SK-N-SH (cell line): ENCODE measurements at regions not wholly inside any gene's neighbourhood (a gene's known extent, or its start where the extent isn't known, plus 50 kb on each side); places are given as distances from the start of the nearest gene placed in this dataset.

Source experiments
- CTCF ChIA-PET: fragments of 300-600, 350-600 bp; formaldehyde crosslinking; extraction: SDS; loops from one replicate; lab custom pipeline; 2021; lab: Yijun Ruan, JAX
- POLR2A ChIA-PET: fragments of 350-600 bp; sonication (Branson Sonifier 250); formaldehyde crosslinking; extraction: SDS; loops from one replicate; lab custom pipeline; 2020; ENCODE audit warnings: antibody characterized with exemption, inconsistent platforms; lab: Yijun Ruan, JAX
- DNase-seq: peaks from one replicate; pipeline ENCODE4 v3.0.0; 2012
- H2AFZ ChIP-seq: fragments of 200-600 bp; sonication (generic); 2 replicates; pipeline ENCODE4 v1.8.1; 2016; ENCODE audit warnings: antibody characterized with exemption, mild to moderate bottlenecking, low read depth
- H3F3A ChIP-seq: fragments of 200-600 bp; sonication (generic); replicated peaks from 2 replicates; pipeline ENCODE3; 2016; ENCODE audit warnings: antibody characterized with exemption, mild to moderate bottlenecking; ENCODE audit not compliant: insufficient read depth
- H3K27ac ChIP-seq, 2 experiments: fragments of 200-500 bp in 1 of 2; fragments of 200-600 bp in 1 of 2; sonication (Bioruptor generic) in 1 of 2; sonication (generic), shearing (Covaris generic) in 1 of 2; 2 replicates each; pipeline versions ENCODE4 v1.5.1 to v1.6.1; 2014 to 2016; ENCODE audit warnings: low read depth in 2 of 2, inconsistent platforms in 1 of 2, low read length in 1 of 2, mild to moderate bottlenecking in 1 of 2, mixed read lengths in 1 of 2
- H3K27me3 ChIP-seq: fragments of 200-600 bp; sonication (generic), shearing (Covaris generic); 2 replicates; pipeline ENCODE4 v1.6.1; 2016; ENCODE audit warnings: mixed run types; ENCODE audit not compliant: insufficient read depth
- H3K36me3 ChIP-seq, 2 experiments: fragments of 200-500 bp in 1 of 2; fragments of 200-600 bp in 1 of 2; sonication (Bioruptor generic) in 1 of 2; sonication (generic) in 1 of 2; replicated peaks in 1 of 2; 2 replicates each; pipeline versions ENCODE3 to v1.5.1; 2014 to 2016; ENCODE audit warnings: low read length in 1 of 2, mild to moderate bottlenecking in 1 of 2; ENCODE audit not compliant: insufficient read depth in 2 of 2, control insufficient read depth in 1 of 2
- H3K4me1 ChIP-seq, 2 experiments: fragments of 200-500 bp in 1 of 2; fragments of 200-600 bp in 1 of 2; sonication (Bioruptor generic) in 1 of 2; sonication (generic), shearing (Covaris generic) in 1 of 2; 2 replicates each; pipeline versions ENCODE4 v1.5.1 to v1.6.1; 2014 to 2016; ENCODE audit warnings: low read depth in 1 of 2, low read length in 1 of 2, mixed run types in 1 of 2; ENCODE audit not compliant: insufficient read depth in 2 of 2, control insufficient read depth in 1 of 2
- H3K4me2 ChIP-seq: fragments of 200-600 bp; sonication (generic), shearing (Covaris generic); 2 replicates; pipeline ENCODE4 v1.6.1; 2017; ENCODE audit warnings: mixed run types
- H3K4me3 ChIP-seq, 2 experiments: fragments of 200-500 bp in 1 of 2; fragments of 200-600 bp in 1 of 2; sonication (Bioruptor generic) in 1 of 2; sonication (generic), shearing (Covaris generic) in 1 of 2; 2 replicates each; pipeline versions ENCODE4 v1.5.1 to v1.8.1; 2014 to 2016; ENCODE audit warnings: low read depth in 2 of 2, inconsistent platforms in 1 of 2, low read length in 1 of 2, mild to moderate bottlenecking in 1 of 2, mixed read lengths in 1 of 2, moderate library complexity in 1 of 2
- H3K79me2 ChIP-seq: fragments of 200-600 bp; sonication (generic); 2 replicates; pipeline ENCODE4 v1.8.1; 2017; ENCODE audit warnings: mild to moderate bottlenecking; ENCODE audit not compliant: insufficient read depth
- H3K9ac ChIP-seq: fragments of 200-600 bp; sonication (generic); 2 replicates; pipeline ENCODE4 v1.6.1; 2017; ENCODE audit warnings: mixed run types
- H3K9me2 ChIP-seq: fragments of 200-600 bp; sonication (generic); 2 replicates; pipeline ENCODE4 v1.6.1; 2017; ENCODE audit warnings: mixed run types
- H3K9me3 ChIP-seq: fragments of 200-600 bp; sonication (generic); 2 replicates; pipeline ENCODE4 v1.6.1; 2017; ENCODE audit warnings: mixed run types, mild to moderate bottlenecking, moderate library complexity
- H4K20me1 ChIP-seq: fragments of 200-600 bp; sonication (generic); 2 replicates; pipeline ENCODE4 v1.6.1; 2017; ENCODE audit warnings: mild to moderate bottlenecking, mixed run types; ENCODE audit not compliant: insufficient read depth
- CHD2 ChIP-seq: fragments of 150-350 bp; IDR thresholded peaks from 2 replicates; pipeline ENCODE4 v1.6.1; 2018; ENCODE audit warnings: low read length; ENCODE audit not compliant: partially characterized antibody
- EZH2phosphoT487 ChIP-seq: fragments of 200-600 bp; sonication (generic); IDR thresholded peaks from 2 replicates; pipeline ENCODE4 v1.6.1; 2017; ENCODE audit warnings: low read depth, mixed run types, mild to moderate bottlenecking, antibody characterized with exemption, moderate library complexity, borderline replicate concordance
- FOSL2 ChIP-seq: IDR thresholded peaks from 2 replicates; pipeline ENCODE4 v1.4.0; 2012; ENCODE audit warnings: low read depth, mild to moderate bottlenecking, moderate library complexity, borderline replicate concordance
- GATA2 ChIP-seq: sonication (generic); formaldehyde crosslinking; IDR thresholded peaks from 2 replicates; pipeline ENCODE4 v1.5.0; 2020; ENCODE audit warnings: mild to moderate bottlenecking, missing genetic modification reagents
- JUND ChIP-seq: IDR thresholded peaks from 2 replicates; pipeline ENCODE4 v1.4.0; 2012
- MEF2A ChIP-seq: IDR thresholded peaks from 2 replicates; pipeline ENCODE4 v1.4.0; 2012; ENCODE audit warnings: low read depth, borderline replicate concordance
- NRF1 ChIP-seq: IDR thresholded peaks from 2 replicates; pipeline ENCODE4 v1.6.1; 2012; ENCODE audit warnings: low read depth, mild to moderate bottlenecking, low read length
- POLR2AphosphoS5 ChIP-seq: IDR thresholded peaks from 2 replicates; pipeline ENCODE4 v1.6.1; 2012; ENCODE audit warnings: low read depth, low read length
- RXRA ChIP-seq: IDR thresholded peaks from 2 replicates; pipeline ENCODE4 v1.4.0; 2012; ENCODE audit warnings: low read depth, mild to moderate bottlenecking, borderline replicate concordance
- YY1 ChIP-seq: IDR thresholded peaks from 2 replicates; pipeline ENCODE4 v1.4.0; 2012; ENCODE audit warnings: low read depth, mild to moderate bottlenecking
- WGBS: methylation state at CpG from one replicate; pipeline ENCODE4 v1.1.6; 2017; ENCODE audit warnings: low lambda C conversion rate; 5-methylcytosine and 5-hydroxymethylcytosine counted together
- TF ChIP-seq, protein P1 (sequence below): IDR thresholded peaks from 2 replicates; pipeline ENCODE4 v1.4.0; 2012; ENCODE audit warnings: low read depth, borderline replicate concordance
- TF ChIP-seq, protein P2 (sequence below): fragments of 150-350 bp; IDR thresholded peaks from 2 replicates; pipeline ENCODE4 v1.6.1; 2016; ENCODE audit warnings: mild to moderate bottlenecking, low read depth, low read length
- TF ChIP-seq, protein P3 (sequence below): IDR thresholded peaks from 2 replicates; pipeline ENCODE4; 2012
- TF ChIP-seq, protein P4 (sequence below): fragments of 200-600 bp; sonication (generic); IDR thresholded peaks from 2 replicates; pipeline ENCODE4 v1.6.1; 2017; ENCODE audit warnings: antibody characterized with exemption, mild to moderate bottlenecking, moderate library complexity
- TF ChIP-seq, protein P5 (sequence below): IDR thresholded peaks from 2 replicates; pipeline ENCODE4 v1.4.0; 2012; ENCODE audit warnings: low read depth, borderline replicate concordance

DNA sequence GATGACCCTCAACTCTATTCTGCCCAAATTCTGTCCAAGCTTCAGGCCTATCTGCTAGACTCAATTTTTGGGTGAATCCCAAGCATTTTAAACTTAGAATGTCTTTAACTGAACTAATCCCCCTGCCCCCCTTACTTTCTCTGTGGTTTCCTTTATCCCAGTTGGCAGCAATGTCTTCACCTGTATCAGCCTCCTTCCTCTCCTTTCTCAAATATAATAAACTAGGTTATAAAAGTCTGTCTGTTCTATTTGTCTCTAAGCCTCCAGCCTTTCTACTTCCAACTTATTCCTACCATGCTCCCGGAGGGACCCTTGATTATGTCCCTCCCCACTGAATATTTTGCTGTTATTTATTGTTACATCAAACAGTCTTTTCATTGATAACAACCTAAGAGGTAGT is 375.5 kb upstream of the TRIB2 start (continued):
- TF ChIP-seq, protein P1, sequence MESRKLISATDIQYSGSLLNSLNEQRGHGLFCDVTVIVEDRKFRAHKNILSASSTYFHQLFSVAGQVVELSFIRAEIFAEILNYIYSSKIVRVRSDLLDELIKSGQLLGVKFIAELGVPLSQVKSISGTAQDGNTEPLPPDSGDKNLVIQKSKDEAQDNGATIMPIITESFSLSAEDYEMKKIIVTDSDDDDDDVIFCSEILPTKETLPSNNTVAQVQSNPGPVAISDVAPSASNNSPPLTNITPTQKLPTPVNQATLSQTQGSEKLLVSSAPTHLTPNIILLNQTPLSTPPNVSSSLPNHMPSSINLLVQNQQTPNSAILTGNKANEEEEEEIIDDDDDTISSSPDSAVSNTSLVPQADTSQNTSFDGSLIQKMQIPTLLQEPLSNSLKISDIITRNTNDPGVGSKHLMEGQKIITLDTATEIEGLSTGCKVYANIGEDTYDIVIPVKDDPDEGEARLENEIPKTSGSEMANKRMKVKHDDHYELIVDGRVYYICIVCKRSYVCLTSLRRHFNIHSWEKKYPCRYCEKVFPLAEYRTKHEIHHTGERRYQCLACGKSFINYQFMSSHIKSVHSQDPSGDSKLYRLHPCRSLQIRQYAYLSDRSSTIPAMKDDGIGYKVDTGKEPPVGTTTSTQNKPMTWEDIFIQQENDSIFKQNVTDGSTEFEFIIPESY: no peak

DNA sequence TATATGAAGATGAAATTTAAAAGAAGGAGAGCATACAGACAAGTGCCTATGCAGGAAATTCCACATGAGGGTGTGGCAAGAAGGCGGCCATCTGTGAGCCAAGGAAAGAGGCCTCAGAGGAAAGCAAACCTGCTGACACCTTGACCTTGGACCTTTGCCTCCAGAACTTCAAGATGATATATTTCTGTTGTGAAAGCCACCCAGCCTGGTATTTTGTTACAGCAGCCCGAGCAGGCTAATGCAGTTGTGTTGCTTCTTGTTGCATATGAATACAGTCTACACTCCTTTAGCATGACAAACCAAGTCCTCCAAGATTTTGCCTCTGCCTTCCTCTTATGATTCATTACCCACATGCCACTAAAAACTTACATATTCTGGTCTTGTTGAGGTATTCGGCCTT is 374.8 kb upstream of the TRIB2 start:
- CTCF ChIA-PET: no interaction called here
- WGBS: 90% methylated on average over 3 of the region's 3 CpGs
- Histone ChIP-seq H3K9me3 (no peaks in the 10 kb centered on the region), H4K20me1 (no peaks in the 10 kb centered on the region), H3K79me2 (no peaks in the 10 kb centered on the region), H3F3A (no peaks in the 10 kb centered on the region), H2AFZ (no peak overlapping the region), H3K36me3 (no peaks in the 10 kb centered on the region), H3K4me1 (no peaks in the 10 kb centered on the region; a peak in 1 of 4 replicates), H3K27me3 (no peaks in the 10 kb centered on the region), H3K4me3 (no peak overlapping the region), H3K9me2 (no peaks in the 10 kb centered on the region), H3K27ac (no peak overlapping the region), H3K4me2 (no peak overlapping the region), H3K9ac (no peak overlapping the region)
- POLR2A ChIA-PET: no interaction called here
- no peak for DNase-seq
- no peak for TF ChIP-seq FOSL2
- TF ChIP-seq, protein P2, sequence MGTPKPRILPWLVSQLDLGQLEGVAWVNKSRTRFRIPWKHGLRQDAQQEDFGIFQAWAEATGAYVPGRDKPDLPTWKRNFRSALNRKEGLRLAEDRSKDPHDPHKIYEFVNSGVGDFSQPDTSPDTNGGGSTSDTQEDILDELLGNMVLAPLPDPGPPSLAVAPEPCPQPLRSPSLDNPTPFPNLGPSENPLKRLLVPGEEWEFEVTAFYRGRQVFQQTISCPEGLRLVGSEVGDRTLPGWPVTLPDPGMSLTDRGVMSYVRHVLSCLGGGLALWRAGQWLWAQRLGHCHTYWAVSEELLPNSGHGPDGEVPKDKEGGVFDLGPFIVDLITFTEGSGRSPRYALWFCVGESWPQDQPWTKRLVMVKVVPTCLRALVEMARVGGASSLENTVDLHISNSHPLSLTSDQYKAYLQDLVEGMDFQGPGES: no peak
- TF ChIP-seq, protein P3, sequence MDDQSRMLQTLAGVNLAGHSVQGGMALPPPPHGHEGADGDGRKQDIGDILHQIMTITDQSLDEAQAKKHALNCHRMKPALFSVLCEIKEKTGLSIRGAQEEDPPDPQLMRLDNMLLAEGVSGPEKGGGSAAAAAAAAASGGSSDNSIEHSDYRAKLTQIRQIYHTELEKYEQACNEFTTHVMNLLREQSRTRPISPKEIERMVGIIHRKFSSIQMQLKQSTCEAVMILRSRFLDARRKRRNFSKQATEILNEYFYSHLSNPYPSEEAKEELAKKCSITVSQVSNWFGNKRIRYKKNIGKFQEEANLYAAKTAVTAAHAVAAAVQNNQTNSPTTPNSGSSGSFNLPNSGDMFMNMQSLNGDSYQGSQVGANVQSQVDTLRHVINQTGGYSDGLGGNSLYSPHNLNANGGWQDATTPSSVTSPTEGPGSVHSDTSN: no peak
- TF ChIP-seq RXRA: no peak
- TF ChIP-seq, protein P4, sequence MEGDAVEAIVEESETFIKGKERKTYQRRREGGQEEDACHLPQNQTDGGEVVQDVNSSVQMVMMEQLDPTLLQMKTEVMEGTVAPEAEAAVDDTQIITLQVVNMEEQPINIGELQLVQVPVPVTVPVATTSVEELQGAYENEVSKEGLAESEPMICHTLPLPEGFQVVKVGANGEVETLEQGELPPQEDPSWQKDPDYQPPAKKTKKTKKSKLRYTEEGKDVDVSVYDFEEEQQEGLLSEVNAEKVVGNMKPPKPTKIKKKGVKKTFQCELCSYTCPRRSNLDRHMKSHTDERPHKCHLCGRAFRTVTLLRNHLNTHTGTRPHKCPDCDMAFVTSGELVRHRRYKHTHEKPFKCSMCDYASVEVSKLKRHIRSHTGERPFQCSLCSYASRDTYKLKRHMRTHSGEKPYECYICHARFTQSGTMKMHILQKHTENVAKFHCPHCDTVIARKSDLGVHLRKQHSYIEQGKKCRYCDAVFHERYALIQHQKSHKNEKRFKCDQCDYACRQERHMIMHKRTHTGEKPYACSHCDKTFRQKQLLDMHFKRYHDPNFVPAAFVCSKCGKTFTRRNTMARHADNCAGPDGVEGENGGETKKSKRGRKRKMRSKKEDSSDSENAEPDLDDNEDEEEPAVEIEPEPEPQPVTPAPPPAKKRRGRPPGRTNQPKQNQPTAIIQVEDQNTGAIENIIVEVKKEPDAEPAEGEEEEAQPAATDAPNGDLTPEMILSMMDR: no peak
- TF ChIP-seq, protein P5, sequence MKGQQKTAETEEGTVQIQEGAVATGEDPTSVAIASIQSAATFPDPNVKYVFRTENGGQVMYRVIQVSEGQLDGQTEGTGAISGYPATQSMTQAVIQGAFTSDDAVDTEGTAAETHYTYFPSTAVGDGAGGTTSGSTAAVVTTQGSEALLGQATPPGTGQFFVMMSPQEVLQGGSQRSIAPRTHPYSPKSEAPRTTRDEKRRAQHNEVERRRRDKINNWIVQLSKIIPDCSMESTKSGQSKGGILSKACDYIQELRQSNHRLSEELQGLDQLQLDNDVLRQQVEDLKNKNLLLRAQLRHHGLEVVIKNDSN: no peak

DNA sequence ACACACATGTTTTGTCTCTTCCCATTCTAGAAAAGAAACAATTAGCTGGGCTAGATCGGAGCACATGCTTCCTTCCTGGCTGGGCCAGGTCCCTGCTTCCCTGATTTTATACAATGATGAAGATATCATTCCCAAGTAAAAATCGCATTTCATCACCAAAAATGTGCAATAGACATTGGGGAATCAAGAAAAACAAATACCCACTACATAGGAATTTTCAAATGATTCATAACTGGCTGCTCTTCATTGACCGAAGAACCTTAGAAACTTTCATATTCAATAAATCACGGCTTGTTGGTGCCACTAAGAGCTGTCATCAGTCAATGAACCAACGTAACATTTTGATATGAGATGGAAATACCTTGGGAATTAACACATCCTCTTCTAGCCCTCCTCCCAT is 373.6 kb upstream of the TRIB2 start:
- CTCF ChIA-PET: no interaction called here
- Histone ChIP-seq H3K4me1 (no peaks in the 10 kb centered on the region; a peak in 1 of 4 replicates), H3K79me2 (no peaks in the 10 kb centered on the region), H3K9me3 (no peaks in the 10 kb centered on the region), H3F3A (no peaks in the 10 kb centered on the region), H2AFZ (no peak overlapping the region), H3K27me3 (no peaks in the 10 kb centered on the region), H3K36me3 (no peaks in the 10 kb centered on the region), H3K9me2 (no peaks in the 10 kb centered on the region), H3K27ac (no peak overlapping the region), H3K4me2 (no peak overlapping the region), H3K9ac (no peak overlapping the region), H4K20me1 (no peaks in the 10 kb centered on the region), H3K4me3 (no peak overlapping the region)
- POLR2A ChIA-PET: no interaction called here
- no peak for DNase-seq
- WGBS: 80% methylated on average over 5 of the region's 5 CpGs
- TF ChIP-seq, protein P5: no peak
- TF ChIP-seq JUND (no peak), POLR2AphosphoS5 (no peak), RXRA (no peak), NRF1 (no peak), YY1 (no peak), MEF2A (no peak), CHD2 (no peak), GATA2 (CRISPR knock-in tag) (no peak), EZH2phosphoT487 (no peak)
- TF ChIP-seq, protein P4: no peak
